Activated gamma-delta T cell treated with Interleukin-2 at 50 U/mL for 16 hours (primary cell): ENCODE measurements at regions not wholly inside any gene's neighbourhood (a gene's known extent, or its start where the extent isn't known, plus 50 kb on each side); places are given as distances from the start of the nearest gene placed in this dataset.
"Not testable (repeated sequence)": the region's sequence is repeated elsewhere in the genome, so short reads cannot be mapped to it uniquely, and the experiment has no call there.

Experiments used
- DNase-seq: peaks from one replicate; pipeline ENCODE4 v3.0.0-alpha.2; 2020

DNA sequence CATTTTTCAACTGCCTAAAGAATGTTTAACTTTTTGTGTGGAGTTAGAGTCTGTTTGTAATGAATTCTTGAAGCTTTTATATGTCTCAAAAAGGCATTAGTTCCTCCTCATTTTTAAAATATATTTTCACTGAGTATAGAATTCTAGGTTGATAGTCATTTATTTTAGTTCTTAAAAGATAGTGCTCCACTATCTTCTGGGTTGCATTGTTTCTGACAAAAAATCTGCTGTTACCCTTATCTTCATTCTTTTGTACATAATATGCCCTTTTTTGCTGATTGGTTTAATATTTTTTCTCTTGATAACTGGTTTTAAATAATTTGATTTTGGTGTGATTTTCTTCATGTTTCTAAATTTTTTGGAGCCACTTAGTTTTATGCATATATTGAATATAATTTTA lies 754.7 kb upstream of the GYPC start:
- DNase-seq = no peak

DNA sequence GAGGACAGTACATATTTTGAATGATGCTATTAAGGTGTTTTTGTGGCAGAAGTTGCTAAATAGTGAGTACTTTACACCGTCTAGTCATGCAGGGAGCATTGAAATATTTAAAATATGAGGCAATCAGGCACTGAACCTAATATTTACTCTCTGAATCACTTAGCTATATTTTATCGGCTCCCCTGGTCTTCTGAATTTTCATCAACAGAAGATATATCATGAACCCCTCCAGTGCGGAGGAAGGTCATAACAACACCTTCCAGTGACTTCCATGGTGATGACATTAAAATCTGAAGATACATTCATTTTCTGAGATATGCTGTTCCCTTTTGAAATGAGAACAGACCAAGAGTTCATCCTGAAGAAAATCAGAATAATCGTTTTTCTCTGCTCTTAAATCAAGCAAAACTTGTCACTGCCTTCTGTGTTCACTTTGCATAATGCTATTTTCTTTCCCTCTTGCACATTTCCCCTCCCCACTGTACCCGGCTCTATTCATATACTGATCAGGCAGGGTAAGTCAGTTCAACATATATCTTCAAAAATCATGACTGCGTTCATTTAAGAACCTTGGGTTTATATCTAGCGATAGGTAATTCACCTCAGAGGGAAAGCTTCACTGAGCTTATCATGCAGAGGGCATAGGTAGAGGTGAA lies 729.9 kb upstream of the GYPC start:
- DNase-seq = no peak

- no peak for DNase-seq
Observed at GRCh38 chr2:125935559-125935958, 720.4 kb upstream of the GYPC start.

- DNase-seq = no peak
Observed at GRCh38 chr2:125942585-125943424, 713.2 kb upstream of the GYPC start.

GRCh38 chr2:125959047-125959446 lies 696.9 kb upstream of the GYPC start:
- DNase-seq = no peak

GRCh38 chr2:125961739-125962138 lies 694.2 kb upstream of the GYPC start:
- DNase-seq = no peak

GRCh38 chr2:125979886-125980285 lies 676.1 kb upstream of the GYPC start:
- DNase-seq = no peak

DNA sequence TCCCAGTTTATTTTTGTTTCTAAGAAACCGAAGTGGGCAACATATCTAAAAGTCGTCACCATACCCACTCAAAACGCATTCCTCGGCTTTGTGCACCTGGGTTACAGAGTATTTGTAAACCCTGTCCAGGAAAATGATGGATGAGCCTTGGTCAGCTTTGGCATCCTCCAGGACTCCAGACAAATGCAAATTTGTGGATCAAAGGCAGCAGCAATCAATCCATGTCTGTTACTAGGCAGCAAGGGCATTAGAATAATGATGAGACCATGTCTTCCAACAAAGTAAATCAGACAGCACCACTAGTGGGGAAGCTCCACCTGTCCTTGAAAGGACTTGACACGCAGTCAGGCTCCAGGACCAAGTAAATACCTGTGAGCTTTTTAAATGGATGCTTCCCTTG lies 672.6 kb upstream of the GYPC start:
- no peak for DNase-seq

DNA sequence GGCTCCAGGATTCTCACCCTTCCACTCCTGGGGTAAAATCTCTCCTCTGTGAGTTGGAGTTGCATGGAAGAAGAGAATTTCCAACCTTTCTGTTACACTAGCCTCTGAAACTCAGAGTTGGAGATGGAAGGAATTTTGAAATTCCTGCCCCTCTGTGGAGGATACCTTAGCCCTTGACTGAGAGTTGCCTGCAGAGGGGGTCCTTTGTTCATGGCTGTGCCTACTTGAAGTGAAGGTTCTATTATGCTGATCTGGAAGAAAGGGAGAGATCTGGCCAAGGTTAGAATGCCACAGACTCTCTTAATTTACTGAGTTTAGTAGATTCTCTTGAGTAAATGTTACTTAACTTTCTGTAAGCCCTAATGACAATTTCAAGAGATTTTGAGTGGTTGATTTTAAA lies 626.6 kb upstream of the GYPC start:
- DNase-seq = no peak

DNA sequence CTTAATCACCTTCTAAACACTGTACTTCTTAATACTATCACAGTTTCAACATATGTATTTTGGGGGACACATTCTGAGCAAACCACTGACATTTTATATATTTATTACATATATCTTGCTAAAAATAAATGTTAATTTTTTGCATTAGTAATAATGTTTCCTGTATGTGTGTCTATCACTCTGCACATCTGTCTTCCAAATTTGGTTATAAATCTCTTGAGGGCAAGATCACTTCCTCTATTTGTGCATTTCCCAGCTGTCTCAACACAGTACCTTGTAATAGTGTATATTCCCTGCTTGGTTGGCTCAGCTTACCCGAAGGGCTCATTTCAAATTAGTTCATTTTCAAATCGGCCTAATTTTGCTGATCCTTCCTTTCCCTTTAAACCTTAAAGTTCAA lies 617.1 kb upstream of the GYPC start:
- no peak for DNase-seq

- no peak for DNase-seq
Observed at GRCh38 chr2:126041391-126042047, 614.4 kb upstream of the GYPC start.

DNA sequence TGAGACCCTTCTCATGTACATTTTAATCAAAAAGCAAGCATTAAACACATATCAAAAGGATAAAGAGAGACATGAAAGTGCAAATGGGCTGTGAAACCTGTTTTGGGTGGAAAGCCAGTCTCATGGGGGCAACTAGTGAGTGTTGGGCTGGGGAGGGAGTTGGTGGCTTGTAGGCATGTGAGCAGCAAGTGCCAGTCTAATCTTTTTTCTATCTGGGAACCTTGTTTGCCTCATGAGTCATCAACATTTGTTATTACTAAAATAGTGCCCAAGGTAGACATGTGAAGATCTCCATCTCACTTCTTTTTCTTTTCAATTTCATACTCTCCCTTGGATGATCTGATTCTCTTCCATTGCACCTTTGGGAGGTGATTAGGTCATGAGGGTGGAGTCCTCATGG lies 613.9 kb upstream of the GYPC start:
- DNase-seq = no peak

- no peak for DNase-seq
Observed at GRCh38 chr2:126048719-126049118, 607.2 kb upstream of the GYPC start.

- DNase-seq = no peak
Observed at GRCh38 chr2:126049461-126049860, 606.5 kb upstream of the GYPC start.

DNA sequence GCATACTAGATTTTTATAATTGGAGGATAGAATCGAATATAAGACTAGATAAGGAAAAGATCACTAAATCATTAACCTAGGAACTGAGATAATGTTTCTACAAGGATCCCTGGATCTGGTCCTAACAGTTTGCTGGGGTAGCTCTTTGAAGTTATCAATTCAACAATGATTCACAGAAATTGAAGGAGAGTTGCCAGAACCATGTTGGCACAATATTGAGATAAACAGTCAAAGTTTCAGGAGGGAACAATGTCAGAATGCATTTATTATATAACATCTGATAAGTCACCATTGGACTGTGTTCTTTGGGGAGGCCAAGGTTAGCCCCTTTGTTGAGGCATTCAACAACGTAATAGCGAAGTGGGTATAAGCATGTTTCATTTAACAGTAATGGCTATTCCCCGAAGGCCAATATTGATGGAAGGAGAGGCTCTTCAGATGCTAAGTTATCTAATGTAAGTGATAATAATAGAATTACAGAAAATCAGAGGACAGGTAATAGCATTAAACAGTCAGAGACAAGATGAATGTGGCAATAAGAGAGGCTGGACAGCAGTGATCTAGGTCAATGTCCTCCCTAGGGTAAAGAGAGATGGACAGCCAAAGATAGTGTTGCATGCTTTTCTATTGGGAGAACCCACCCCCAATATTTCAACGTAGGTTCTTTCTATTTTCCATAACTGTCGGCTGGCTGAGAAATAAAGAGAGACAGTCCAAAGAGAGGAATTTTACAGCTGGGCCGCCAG lies 604.8 kb upstream of the GYPC start:
- DNase-seq = no peak

DNA sequence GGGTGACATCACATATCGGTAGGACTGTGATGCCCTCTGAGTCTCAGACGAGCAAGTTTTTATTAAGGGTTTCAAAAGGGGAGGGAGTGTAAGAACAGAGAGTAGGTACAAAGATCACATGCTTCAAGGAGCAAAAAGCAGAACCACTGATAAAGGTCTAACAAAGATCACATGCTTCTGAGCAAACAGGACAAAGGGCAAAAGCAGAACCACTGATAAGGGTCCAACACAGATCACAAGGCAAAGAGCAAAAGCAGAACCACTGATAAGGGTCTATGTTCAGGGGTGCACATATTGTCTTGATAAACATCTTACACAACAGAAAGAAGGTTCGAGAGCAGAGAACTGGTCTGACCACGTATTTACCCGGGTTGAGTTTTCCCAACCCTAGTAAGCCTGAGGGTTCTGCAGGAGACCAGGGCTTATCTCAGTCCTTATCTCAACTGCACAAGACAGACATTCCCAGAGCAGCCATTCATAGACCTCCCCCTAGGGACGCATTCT lies 604.2 kb upstream of the GYPC start:
- DNase-seq = not testable (repeated sequence)

DNA sequence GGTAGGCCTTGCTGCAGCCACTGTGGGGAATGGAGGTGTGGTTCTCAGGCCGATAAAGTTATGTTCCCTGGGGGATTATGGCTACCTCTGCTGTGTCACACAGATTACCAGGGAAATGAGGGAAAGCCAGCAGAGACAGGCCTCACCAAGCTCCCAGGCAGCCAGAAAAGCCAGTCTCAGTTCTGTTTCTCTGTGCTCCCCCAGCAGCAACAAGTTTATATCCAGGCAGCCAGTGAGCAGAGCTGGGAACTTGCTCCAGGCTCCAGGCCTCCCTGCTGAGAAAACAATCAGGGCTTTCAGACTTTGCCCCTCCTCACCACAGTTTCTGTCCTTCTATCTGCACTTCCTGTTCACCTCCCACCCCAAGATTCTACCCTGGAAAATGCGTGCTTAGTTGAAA lies 596.6 kb upstream of the GYPC start:
- no peak for DNase-seq

DNA sequence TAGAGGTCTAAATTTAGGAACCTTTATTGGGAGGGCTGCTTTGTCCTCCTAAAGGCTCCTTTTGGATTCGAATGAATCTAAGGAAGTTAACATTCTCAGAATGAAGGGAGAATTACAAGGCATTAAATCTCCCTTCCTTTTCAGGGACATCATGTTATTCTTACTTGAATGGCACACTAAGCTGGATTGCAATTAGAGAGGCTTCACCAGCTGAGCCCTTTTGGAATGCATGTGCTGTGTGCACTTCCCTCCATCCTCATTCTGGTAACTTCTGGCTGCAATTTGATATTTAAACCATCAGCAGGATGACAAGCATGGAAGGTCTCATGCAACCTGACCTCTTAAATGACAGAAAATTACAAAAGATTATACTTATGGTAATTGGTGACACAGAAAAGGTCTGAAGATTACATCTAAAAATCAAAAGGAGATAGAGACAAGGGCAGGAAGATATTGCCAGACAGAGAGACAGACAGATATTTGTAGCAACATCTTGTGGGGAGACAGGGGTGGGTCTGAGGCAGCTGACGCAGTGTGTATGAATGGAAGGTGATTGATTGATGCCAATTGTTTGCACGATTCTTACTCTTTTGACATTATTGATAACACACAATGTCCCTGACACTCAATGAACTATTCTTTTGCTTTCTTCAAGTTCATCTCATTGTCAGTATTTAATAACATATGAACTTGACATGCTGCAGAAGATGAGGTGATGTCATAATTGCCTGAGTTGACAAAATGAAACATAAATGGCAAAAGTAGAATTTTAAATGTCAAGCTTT lies 570.8 kb upstream of the GYPC start:
- DNase-seq = no peak

GRCh38 chr2:126100962-126101361 lies 555.0 kb upstream of the GYPC start:
- no peak for DNase-seq

DNA sequence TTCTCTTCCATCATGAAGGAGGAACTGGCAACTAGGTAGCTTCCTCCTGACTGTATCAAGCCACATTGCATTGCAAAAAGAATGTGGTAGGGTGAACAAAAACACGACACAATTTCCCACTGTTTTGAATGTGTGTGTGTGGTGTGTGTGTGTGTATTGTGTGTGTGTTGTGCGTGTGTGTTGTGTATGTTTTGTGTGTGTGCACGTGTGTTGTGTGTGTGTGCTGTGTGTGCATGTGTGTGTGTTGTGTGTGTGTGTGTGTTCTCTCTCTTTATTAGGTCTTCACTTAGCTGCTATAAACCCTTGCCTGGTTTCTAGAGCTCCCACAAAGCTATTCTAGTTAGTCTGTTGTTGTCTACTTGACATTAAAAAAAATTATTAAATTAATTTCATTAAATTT lies 550.0 kb upstream of the GYPC start:
- DNase-seq = no peak

DNA sequence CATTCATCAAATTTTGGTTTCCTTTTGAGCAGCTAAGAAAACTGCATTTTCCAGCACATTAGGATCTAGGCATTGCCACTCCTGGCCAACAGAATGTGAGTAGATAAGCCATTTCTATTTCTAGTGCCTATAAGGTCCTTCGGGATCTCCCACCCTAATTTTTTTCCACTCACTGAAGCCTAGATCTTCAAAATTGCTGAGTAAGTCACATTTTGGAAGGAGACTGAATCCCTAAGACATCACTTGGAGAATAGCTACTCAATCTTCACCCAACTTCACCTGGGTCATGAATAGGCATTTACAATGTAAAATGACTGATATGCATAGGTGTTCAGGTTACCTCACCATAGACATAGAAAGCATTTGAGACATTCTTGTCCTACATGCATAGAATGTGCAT lies 548.1 kb upstream of the GYPC start:
- DNase-seq = no peak

GRCh38 chr2:126115975-126116374 lies 540.0 kb upstream of the GYPC start:
- no peak for DNase-seq
